ENCODE measurements at regions not wholly inside any gene's neighbourhood (a gene's known extent, or its start where the extent isn't known, plus 50 kb on each side); places are given as distances from the start of the nearest gene placed in this dataset.

DNA sequence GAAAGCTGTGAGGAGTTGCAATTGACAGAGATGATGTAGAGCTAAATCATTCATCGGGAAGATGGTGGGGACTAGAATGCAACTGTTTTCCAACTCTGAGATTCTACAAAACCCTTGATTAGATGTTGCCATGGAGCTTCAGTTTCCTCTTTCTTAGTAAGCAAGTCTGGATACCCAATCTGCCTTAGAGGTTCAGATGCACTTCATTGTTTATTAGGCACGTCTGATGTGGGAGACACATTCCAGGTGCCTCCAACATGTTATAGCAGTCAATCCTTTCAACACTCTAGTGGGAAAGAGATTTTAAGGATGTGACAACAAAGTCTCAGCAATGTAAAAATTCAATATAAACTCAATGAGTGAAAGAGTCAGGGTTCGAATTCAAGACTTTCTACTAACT is 291.3 kb upstream of the PHYHIPL start:
- ChIA-PET CTCF (interaction anchor here (0.7 kb wide), 1 partner anchor 42 kb away, joined by 3 read pairs; no protein-coding TSS in a partner anchor), POLR2A (no interaction called here)
- Histone ChIP-seq H3K4me1 (no peaks in the 10 kb centered on the region), H3K9me3 (peaks cover 5% of the 10 kb centered on the region; the same call in 1 of the 3 replicates), H3K4me3 (no peak overlapping the region), H3K27ac (no peak overlapping the region), H3K4me2 (no peak overlapping the region)
- DNase-seq (ENCODE audit: low read depth in 1 of 2, low spot score in 1 of 2): no peak
- no peak for FAIRE-seq
- no peak for ATAC-seq
- TF ChIP-seq, protein P1, sequence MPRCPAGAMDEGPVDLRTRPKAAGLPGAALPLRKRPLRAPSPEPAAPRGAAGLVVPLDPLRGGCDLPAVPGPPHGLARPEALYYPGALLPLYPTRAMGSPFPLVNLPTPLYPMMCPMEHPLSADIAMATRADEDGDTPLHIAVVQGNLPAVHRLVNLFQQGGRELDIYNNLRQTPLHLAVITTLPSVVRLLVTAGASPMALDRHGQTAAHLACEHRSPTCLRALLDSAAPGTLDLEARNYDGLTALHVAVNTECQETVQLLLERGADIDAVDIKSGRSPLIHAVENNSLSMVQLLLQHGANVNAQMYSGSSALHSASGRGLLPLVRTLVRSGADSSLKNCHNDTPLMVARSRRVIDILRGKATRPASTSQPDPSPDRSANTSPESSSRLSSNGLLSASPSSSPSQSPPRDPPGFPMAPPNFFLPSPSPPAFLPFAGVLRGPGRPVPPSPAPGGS (IDR thresholded peaks at IDR 0.05): no peak
- TF ChIP-seq MYC (IDR thresholded peaks at IDR 0.05; ENCODE audit: borderline replicate concordance, low read length) (no peak), RFX5 (IDR thresholded peaks at IDR 0.05) (no peak), FOXS1 (CRISPR knock-in tag; IDR thresholded peaks at IDR 0.05) (no peak), JUNB (IDR thresholded peaks at IDR 0.05) (no peak), ESRRA (IDR thresholded peaks at IDR 0.05; ENCODE audit: borderline replicate concordance, low read length) (no peak), SREBF2 (IDR thresholded peaks at IDR 0.05) (no peak), CBX2 (IDR thresholded peaks at IDR 0.05; ENCODE audit: borderline replicate concordance, low read depth) (no peak), GATA3 (IDR thresholded peaks at IDR 0.05; ENCODE audit: borderline replicate concordance) (no peak)
- 63% methylated on average over 3 of the region's 3 CpGs for WGBS (ENCODE audit: missing lambda C conversion rate)

- CTCF ChIA-PET: no interaction called here
Observed at GRCh38 chr10:58885686-58886345, 290.6 kb upstream of the PHYHIPL start.

More at GRCh38 chr10:58885686-58886345, 290.6 kb upstream of the PHYHIPL start:
- Histone ChIP-seq H3K27ac (no peak overlapping the region), H3K9me3 (peaks cover 5% of the 10 kb centered on the region; the same call in 1 of the 3 replicates), H3K4me3 (no peak overlapping the region), H3K4me2 (no peak overlapping the region), H3K4me1 (no peaks in the 10 kb centered on the region)
- no peak for TF ChIP-seq NR3C1 (IDR thresholded peaks at IDR 0.05)
- TF ChIP-seq ESRRA (IDR thresholded peaks at IDR 0.05; ENCODE audit: borderline replicate concordance, low read length): no peak
- TF ChIP-seq EHF (CRISPR knock-in tag; IDR thresholded peaks at IDR 0.05): no peak
- TF ChIP-seq PHF8 (IDR thresholded peaks at IDR 0.05; ENCODE audit: borderline replicate concordance, low read depth): no peak
- TF ChIP-seq POLR2A (IDR thresholded peaks at IDR 0.05; ENCODE audit: low read length): no peak
- TF ChIP-seq CBX2 (IDR thresholded peaks at IDR 0.05; ENCODE audit: borderline replicate concordance, low read depth): no peak
- TF ChIP-seq SREBF2 (IDR thresholded peaks at IDR 0.05): no peak
- TF ChIP-seq E2F6 (IDR thresholded peaks at IDR 0.05; ENCODE audit: borderline replicate concordance, low read depth): no peak
- no peak for TF ChIP-seq CEBPB (IDR thresholded peaks at IDR 0.05)
- TF ChIP-seq SMC3 (IDR thresholded peaks at IDR 0.05): no peak
- TF ChIP-seq RNF2 (IDR thresholded peaks at IDR 0.05; ENCODE audit: borderline replicate concordance, low read depth): no peak
- TF ChIP-seq MAX (IDR thresholded peaks at IDR 0.05): no peak
- no peak for TF ChIP-seq REST (IDR thresholded peaks at IDR 0.05)
- POLR2A ChIA-PET: no interaction called here
- no peak for FAIRE-seq
- 84% methylated on average over 3 of the region's 3 CpGs for WGBS (ENCODE audit: missing lambda C conversion rate)
- DNase-seq (ENCODE audit: low read depth in 1 of 2, low spot score in 1 of 2): no peak
- ATAC-seq: no peak
